Transverse colon (tissue), 4 donors: ENCODE measurements at regions not wholly inside any gene's neighbourhood (a gene's known extent, or its start where the extent isn't known, plus 50 kb on each side); places are given as distances from the start of the nearest gene placed in this dataset.
"Not testable (repeated sequence)": the region's sequence is repeated elsewhere in the genome, so short reads cannot be mapped to it uniquely, and the experiment has no call there.

Experiments used
- EP300 ChIP-seq: sonication (generic); formaldehyde crosslinking; IDR thresholded peaks from one replicate; pipeline ENCODE4 v1.6.1; 2017; ENCODE audit warnings: antibody characterized with exemption, low read depth
- POLR2AphosphoS5 ChIP-seq, 3 donors: sonication (generic); formaldehyde crosslinking; IDR thresholded peaks; one replicate each; pipeline ENCODE4 v1.6.1; 2016; ENCODE audit warnings: antibody characterized with exemption in 3 of 3
- TF ChIP-seq, protein P1 (sequence below), 5 experiments: fragments of 200-600 bp in 3 of 5; fragments of 450-650 bp in 2 of 5; sonication (generic) in 3 of 5; IDR thresholded peaks; 1 replicate in 2 of 5; 2 replicates in 3 of 5; pipeline ENCODE4 v1.5.1; 2016 to 2017; ENCODE audit warnings: antibody characterized with exemption in 5 of 5, inconsistent platforms in 3 of 5, mild to moderate bottlenecking in 2 of 5, moderate library complexity in 1 of 5

DNA sequence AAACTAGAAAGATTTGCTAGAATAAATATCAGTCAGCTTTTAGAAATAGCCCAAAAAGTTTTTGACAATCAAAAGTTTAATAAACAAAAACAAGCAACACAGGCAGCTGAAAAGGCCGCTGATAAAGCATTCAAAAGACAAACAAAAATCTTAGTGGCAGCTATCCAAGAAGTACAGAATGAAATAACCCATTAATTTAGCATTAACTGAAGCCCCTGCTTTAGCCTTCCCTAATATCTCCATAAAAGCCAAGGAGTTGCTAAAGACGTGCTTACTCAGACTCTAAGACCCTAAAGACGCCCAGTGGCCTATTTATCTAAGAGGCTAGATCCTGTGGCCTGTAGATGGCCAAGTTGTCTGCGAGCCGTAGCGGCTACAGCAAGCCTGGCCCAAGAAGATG lies 123.5 kb upstream of the DEFB108B start:
- not testable (repeated sequence) for TF ChIP-seq POLR2AphosphoS5 (IDR thresholded peaks at IDR 0.05); EP300
- TF ChIP-seq, protein P1, sequence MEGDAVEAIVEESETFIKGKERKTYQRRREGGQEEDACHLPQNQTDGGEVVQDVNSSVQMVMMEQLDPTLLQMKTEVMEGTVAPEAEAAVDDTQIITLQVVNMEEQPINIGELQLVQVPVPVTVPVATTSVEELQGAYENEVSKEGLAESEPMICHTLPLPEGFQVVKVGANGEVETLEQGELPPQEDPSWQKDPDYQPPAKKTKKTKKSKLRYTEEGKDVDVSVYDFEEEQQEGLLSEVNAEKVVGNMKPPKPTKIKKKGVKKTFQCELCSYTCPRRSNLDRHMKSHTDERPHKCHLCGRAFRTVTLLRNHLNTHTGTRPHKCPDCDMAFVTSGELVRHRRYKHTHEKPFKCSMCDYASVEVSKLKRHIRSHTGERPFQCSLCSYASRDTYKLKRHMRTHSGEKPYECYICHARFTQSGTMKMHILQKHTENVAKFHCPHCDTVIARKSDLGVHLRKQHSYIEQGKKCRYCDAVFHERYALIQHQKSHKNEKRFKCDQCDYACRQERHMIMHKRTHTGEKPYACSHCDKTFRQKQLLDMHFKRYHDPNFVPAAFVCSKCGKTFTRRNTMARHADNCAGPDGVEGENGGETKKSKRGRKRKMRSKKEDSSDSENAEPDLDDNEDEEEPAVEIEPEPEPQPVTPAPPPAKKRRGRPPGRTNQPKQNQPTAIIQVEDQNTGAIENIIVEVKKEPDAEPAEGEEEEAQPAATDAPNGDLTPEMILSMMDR (IDR thresholded peaks at IDR 0.05), result not testable (repeated sequence)
